HepG2 (cell line): ENCODE measurements at regions not wholly inside any gene's neighbourhood (a gene's known extent, or its start where the extent isn't known, plus 50 kb on each side); places are given as distances from the start of the nearest gene placed in this dataset.

Experiments used
- ATAC-seq: fragments of 200-7000 bp; cut with Tn5 transposase; 3 replicates; pipeline ENCODE4 v1.9.1; 2020; ENCODE audit warnings: mild to moderate bottlenecking, moderate library complexity
- BruUV-seq: library from RNA; stranded (reverse); fragments of 400-500 nt; replicated peaks from 2 replicates; lab custom pipeline; 2021; lab: Mats Ljungman, UMichigan
- CTCF ChIA-PET: fragments of 300-600 bp; formaldehyde crosslinking; extraction: SDS; loops from one replicate; lab custom pipeline; 2021; ENCODE audit warnings: low total read pairs, inconsistent platforms, low intra/inter-chr PET ratio; lab: Yijun Ruan, JAX
- POLR2A ChIA-PET: fragments of 350-600 bp; sonication (Branson Sonifier 250); formaldehyde crosslinking; loops from one replicate; lab custom pipeline; 2020; ENCODE audit warnings: antibody characterized with exemption, inconsistent platforms; lab: Yijun Ruan, JAX
- DNase-seq: peaks from one replicate; pipeline ENCODE4 v3.0.0-alpha.2; 2015; ENCODE audit warnings: low spot score
- FAIRE-seq: peaks from 3 replicates; lab custom pipeline; 2011; peaks lifted over from hg19 to GRCh38; lab: Jason Lieb, UNC
- H2AFZ ChIP-seq: one replicate; pipeline ENCODE4 v1.6.1; 2011; ENCODE audit warnings: low read length, inconsistent platforms
- H3K27ac ChIP-seq: fragments of 300-600 bp; 3 replicates; pipeline ENCODE4 v1.8.0; 2011; ENCODE audit warnings: mixed run types, mild to moderate bottlenecking, mixed read lengths, low read length, inconsistent platforms; ENCODE audit not compliant: insufficient read depth; ENCODE audit errors: extremely low read length
- H3K27me3 ChIP-seq, 2 experiments: fragments of 200-600 bp in 1 of 2; 2 replicates in 1 of 2; 3 replicates in 1 of 2; pipeline versions ENCODE4 v1.6.0 to v1.8.0; 2011; ENCODE audit warnings: low read length in 2 of 2, mild to moderate bottlenecking in 2 of 2, moderate library complexity in 2 of 2, inconsistent platforms in 1 of 2; ENCODE audit not compliant: insufficient read depth in 2 of 2, control insufficient read depth in 1 of 2
- H3K36me3 ChIP-seq, 2 experiments: fragments of 200-600 bp in 1 of 2; replicated peaks in 1 of 2; 2 replicates in 1 of 2; 3 replicates in 1 of 2; pipeline versions ENCODE4 v1.5.1 to v1.8.0; 2011; ENCODE audit warnings: low read length in 2 of 2, inconsistent platforms in 1 of 2; ENCODE audit not compliant: insufficient read depth in 2 of 2, control insufficient read depth in 1 of 2
- H3K4me1 ChIP-seq: 2 replicates; pipeline ENCODE4 v1.5.1; 2012; ENCODE audit warnings: low read length, inconsistent platforms; ENCODE audit not compliant: insufficient read depth
- H3K4me2 ChIP-seq: 2 replicates; pipeline ENCODE4 v1.6.0; 2011; ENCODE audit warnings: low read depth, low read length, inconsistent platforms
- H3K4me3 ChIP-seq, 3 experiments: fragments of 200-600 bp in 1 of 3; sonication (generic), shearing (Covaris generic) in 1 of 3; replicated peaks in 1 of 3; 2 replicates each; pipeline ENCODE4 v1.5.1; 2011 to 2016; ENCODE audit warnings: low read length in 3 of 3, inconsistent platforms in 2 of 3, low read depth in 2 of 3, mild to moderate bottlenecking in 2 of 3, control low read depth in 1 of 3, mixed read lengths in 1 of 3; ENCODE audit not compliant: insufficient read depth in 1 of 3
- H3K79me2 ChIP-seq: one replicate; pipeline ENCODE4 v1.6.1; 2011; ENCODE audit warnings: low read length, inconsistent platforms; ENCODE audit not compliant: insufficient read depth
- H3K9ac ChIP-seq: 2 replicates; pipeline ENCODE4 v1.6.0; 2011; ENCODE audit warnings: mild to moderate bottlenecking, low read depth, low read length, inconsistent platforms; ENCODE audit not compliant: insufficient read depth
- H3K9me3 ChIP-seq: 2 replicates; pipeline ENCODE4 v1.5.1; 2012; ENCODE audit warnings: mild to moderate bottlenecking, low read length
- H4K20me1 ChIP-seq: 2 replicates; pipeline ENCODE4 v1.6.0; 2011; ENCODE audit warnings: inconsistent platforms, mild to moderate bottlenecking, low read length, moderate library complexity; ENCODE audit not compliant: insufficient read depth
- AKAP8 ChIP-seq: sonication (generic); formaldehyde crosslinking; IDR thresholded peaks from 2 replicates; pipeline ENCODE4 v1.5.1; 2020; ENCODE audit warnings: mild to moderate bottlenecking, missing genetic modification reagents
- ARNTL ChIP-seq: sonication (generic); formaldehyde crosslinking; IDR thresholded peaks from 2 replicates; pipeline ENCODE4 v1.4.0; 2020; ENCODE audit warnings: mild to moderate bottlenecking, missing genetic modification reagents
- ELF3 ChIP-seq: IDR thresholded peaks from 2 replicates; pipeline ENCODE4 v1.6.1; 2016; ENCODE audit warnings: missing genetic modification reagents, missing compliant biosample characterization
- MIXL1 ChIP-seq: IDR thresholded peaks from 2 replicates; pipeline ENCODE4 v1.6.1; 2016
- POLR2G ChIP-seq: fragments of 200-400 bp; formaldehyde crosslinking; IDR thresholded peaks from 2 replicates; pipeline ENCODE4 v1.6.1; 2018; ENCODE audit warnings: mild to moderate bottlenecking, low read depth, low read length, moderate library complexity
- SOX13 ChIP-seq, 3 experiments: fragments of 450-650 bp in 1 of 3; sonication (generic) in 1 of 3; formaldehyde crosslinking in 1 of 3; IDR thresholded peaks in 2 of 3; conservative IDR thresholded peaks in 1 of 3; 2 replicates each; pipeline versions ENCODE4 v1.5.0 to v1.6.1; 2016 to 2020; ENCODE audit warnings: antibody characterized with exemption in 1 of 3, mild to moderate bottlenecking in 1 of 3, missing compliant biosample characterization in 1 of 3, missing genetic modification reagents in 1 of 3, moderate library complexity in 1 of 3
- SOX5 ChIP-seq: IDR thresholded peaks from 2 replicates; pipeline ENCODE4 v1.6.1; 2016; ENCODE audit warnings: borderline replicate concordance
- ZFP91 ChIP-seq: sonication (generic); formaldehyde crosslinking; IDR thresholded peaks from 2 replicates; pipeline ENCODE4 v1.9.0; 2022; ENCODE audit warnings: missing genetic modification reagents, mild to moderate bottlenecking, borderline replicate concordance
- ZNF136 ChIP-seq: sonication (generic); formaldehyde crosslinking; IDR thresholded peaks from 2 replicates; pipeline ENCODE4 v1.8.1; 2022; ENCODE audit warnings: low read depth, mild to moderate bottlenecking, moderate library complexity, missing genetic modification reagents
- ZNF160 ChIP-seq: sonication (generic); formaldehyde crosslinking; IDR thresholded peaks from 2 replicates; pipeline ENCODE4 v1.8.0; 2022; ENCODE audit warnings: mild to moderate bottlenecking, inconsistent platforms, missing genetic modification reagents
- ZNF292 ChIP-seq: sonication (generic); formaldehyde crosslinking; IDR thresholded peaks from 2 replicates; pipeline ENCODE4 v1.8.1; 2022; ENCODE audit warnings: mild to moderate bottlenecking, low read depth, missing genetic modification reagents, borderline replicate concordance
- WGBS: methylation state at CpG from one replicate; pipeline ENCODE4 v1.1.6; 2017; ENCODE audit warnings: low lambda C conversion rate; 5-methylcytosine and 5-hydroxymethylcytosine counted together
- in situ Hi-C: cut with HindIII; loops from 2 replicates; pipeline ENCODE4 v1.10.0; 2017; ENCODE audit warnings: low pct_unique_long_range_greater_than_20kb; ENCODE audit not compliant: extremely low pct_ligation_motif_present
- intact Hi-C: fragments of 100-400 bp; cut with micrococcal nuclease; formaldehyde crosslinking; loops from one replicate; pipeline ENCODE4 v1.10.0; 2022; ENCODE audit not compliant: unreplicated experiment
- TF ChIP-seq, protein P1 (sequence below): sonication (generic); formaldehyde crosslinking; IDR thresholded peaks from 2 replicates; pipeline ENCODE4 v1.4.0; 2020; ENCODE audit warnings: mild to moderate bottlenecking, missing genetic modification reagents

- ATAC-seq, result no peak
- Histone ChIP-seq H3K79me2 (no peaks in the 10 kb centered on the region), H2AFZ (no peak overlapping the region), H4K20me1 (no peaks in the 10 kb centered on the region), H3K27ac (no peak overlapping the region), H3K27me3 (no peaks in the 10 kb centered on the region), H3K9me3 (no peaks in the 10 kb centered on the region), H3K4me3 (no peak overlapping the region), H3K9ac (no peak overlapping the region), H3K4me2 (no peak overlapping the region), H3K4me1 (peaks cover 49% of the 10 kb centered on the region), H3K36me3 (no peaks in the 10 kb centered on the region)
- no TSS peak for BruUV-seq
- WGBS, result 94% methylated on average over 1 of the region's 1 CpG
- ChIA-PET CTCF (no interaction called here), POLR2A (no interaction called here)
- TF ChIP-seq AKAP8 (CRISPR knock-in tag) (no peak), ARNTL (no peak), ZFP91 (CRISPR knock-in tag) (no peak), SOX13 (IDR thresholded peaks at IDR 0.05) (no peak), SOX13 (CRISPR knock-in tag; conservative IDR thresholded peaks at IDR 0.05 in 1 of 2, IDR thresholded peaks at IDR 0.05 in 1 of 2) (no peak), ZNF160 (CRISPR knock-in tag) (no peak), ZNF136 (no peak), SOX5 (CRISPR knock-in tag) (no peak), MIXL1 (CRISPR knock-in tag) (no peak), ELF3 (CRISPR knock-in tag) (no peak), POLR2G (no peak), ZNF292 (CRISPR knock-in tag) (no peak)
- TF ChIP-seq, protein P1, sequence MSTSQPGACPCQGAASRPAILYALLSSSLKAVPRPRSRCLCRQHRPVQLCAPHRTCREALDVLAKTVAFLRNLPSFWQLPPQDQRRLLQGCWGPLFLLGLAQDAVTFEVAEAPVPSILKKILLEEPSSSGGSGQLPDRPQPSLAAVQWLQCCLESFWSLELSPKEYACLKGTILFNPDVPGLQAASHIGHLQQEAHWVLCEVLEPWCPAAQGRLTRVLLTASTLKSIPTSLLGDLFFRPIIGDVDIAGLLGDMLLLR (CRISPR knock-in tag), result no peak
- no peak for FAIRE-seq
- no peak for DNase-seq
- in situ Hi-C loops, result no loop called here
- intact Hi-C loops, result no loop called here
These were observed 291.5 kb downstream of the KBTBD8 start for GRCh38 chr3:67289626-67290025.
